ENCODE measurements at regions not wholly inside any gene's neighbourhood (a gene's known extent, or its start where the extent isn't known, plus 50 kb on each side); places are given as distances from the start of the nearest gene placed in this dataset.

DNA sequence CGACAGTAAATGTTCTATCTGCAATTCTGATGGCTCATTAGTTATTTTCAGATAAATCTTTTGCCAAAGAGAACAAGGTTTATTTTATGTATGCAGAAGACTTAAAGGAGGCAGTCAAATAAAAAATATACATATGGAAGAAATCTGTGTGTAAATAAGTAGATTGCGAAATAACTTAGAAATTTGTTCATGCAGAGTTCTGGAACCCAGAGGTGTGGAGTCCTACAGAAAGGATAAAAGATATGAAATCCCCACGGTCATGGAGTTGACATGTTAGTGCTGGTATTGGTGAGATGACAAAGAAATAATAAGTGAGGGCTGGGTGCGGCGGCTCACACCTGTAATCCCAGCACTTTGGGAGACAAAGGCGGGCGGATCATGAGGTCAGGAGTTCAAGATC, 111.2 kb upstream of the CFAP20DC start (continued):
- no peak for TF ChIP-seq REST (IDR thresholded peaks at IDR 0.05; ENCODE audit: unreplicated experiment)
- no peak for TF ChIP-seq ETS1 (IDR thresholded peaks at IDR 0.05)
- no peak for TF ChIP-seq CTCF (conservative IDR thresholded peaks at IDR 0.05; ENCODE audit: low read depth in 2 of 2)
- TF ChIP-seq POLR2AphosphoS5 (IDR thresholded peaks at IDR 0.05; ENCODE audit: low read depth), result no peak

GRCh38 chr3:59160133-59160746, 110.4 kb upstream of the CFAP20DC start:
- no peaks in the 10 kb centered on the region for H3K36me3 Mint-ChIP-seq (ENCODE audit: low read depth)
- no peak overlapping the region for H2AFZ ChIP-seq
- DNase-seq (ENCODE audit: low spot score) (no peak), ATAC-seq (no peak)
- H3K9me3 Mint-ChIP-seq, result no peaks in the 10 kb centered on the region
- H3K79me2 ChIP-seq (replicated peaks; ENCODE audit: insufficient read depth), result no peaks in the 10 kb centered on the region
- H3K27me3 ChIP-seq (ENCODE audit: insufficient read depth), result no peaks in the 10 kb centered on the region
- peaks cover 1% of the 10 kb centered on the region for H3K27me3 Mint-ChIP-seq (ENCODE audit: insufficient read depth, low read depth, poor library complexity)
- H3K4me3 Mint-ChIP-seq, result no peak overlapping the region
- H3K4me2 ChIP-seq, result no peak overlapping the region
- H3K27ac Mint-ChIP-seq, result no peak overlapping the region
- no peaks in the 10 kb centered on the region for H4K20me1 ChIP-seq (replicated peaks; ENCODE audit: insufficient read depth)
- H3K36me3 ChIP-seq (ENCODE audit: insufficient read depth), result no peaks in the 10 kb centered on the region
- H3K4me3 ChIP-seq, result no peak overlapping the region
- H3K9me2 ChIP-seq (ENCODE audit: insufficient read depth), result no peaks in the 10 kb centered on the region
- H3K27ac ChIP-seq (ENCODE audit: low read depth), result no peak overlapping the region
- peaks cover 4% of the 10 kb centered on the region; the same call in 1 of the 2 replicates for H3K4me1 ChIP-seq (ENCODE audit: insufficient read depth)
- H3K4me1 Mint-ChIP-seq, result peaks cover under 1% of the 10 kb centered on the region; the same call in 2 of the 3 replicates
- no peaks in the 10 kb centered on the region for H3F3A ChIP-seq (replicated peaks; ENCODE audit: low read depth)
- TF ChIP-seq, protein P1, sequence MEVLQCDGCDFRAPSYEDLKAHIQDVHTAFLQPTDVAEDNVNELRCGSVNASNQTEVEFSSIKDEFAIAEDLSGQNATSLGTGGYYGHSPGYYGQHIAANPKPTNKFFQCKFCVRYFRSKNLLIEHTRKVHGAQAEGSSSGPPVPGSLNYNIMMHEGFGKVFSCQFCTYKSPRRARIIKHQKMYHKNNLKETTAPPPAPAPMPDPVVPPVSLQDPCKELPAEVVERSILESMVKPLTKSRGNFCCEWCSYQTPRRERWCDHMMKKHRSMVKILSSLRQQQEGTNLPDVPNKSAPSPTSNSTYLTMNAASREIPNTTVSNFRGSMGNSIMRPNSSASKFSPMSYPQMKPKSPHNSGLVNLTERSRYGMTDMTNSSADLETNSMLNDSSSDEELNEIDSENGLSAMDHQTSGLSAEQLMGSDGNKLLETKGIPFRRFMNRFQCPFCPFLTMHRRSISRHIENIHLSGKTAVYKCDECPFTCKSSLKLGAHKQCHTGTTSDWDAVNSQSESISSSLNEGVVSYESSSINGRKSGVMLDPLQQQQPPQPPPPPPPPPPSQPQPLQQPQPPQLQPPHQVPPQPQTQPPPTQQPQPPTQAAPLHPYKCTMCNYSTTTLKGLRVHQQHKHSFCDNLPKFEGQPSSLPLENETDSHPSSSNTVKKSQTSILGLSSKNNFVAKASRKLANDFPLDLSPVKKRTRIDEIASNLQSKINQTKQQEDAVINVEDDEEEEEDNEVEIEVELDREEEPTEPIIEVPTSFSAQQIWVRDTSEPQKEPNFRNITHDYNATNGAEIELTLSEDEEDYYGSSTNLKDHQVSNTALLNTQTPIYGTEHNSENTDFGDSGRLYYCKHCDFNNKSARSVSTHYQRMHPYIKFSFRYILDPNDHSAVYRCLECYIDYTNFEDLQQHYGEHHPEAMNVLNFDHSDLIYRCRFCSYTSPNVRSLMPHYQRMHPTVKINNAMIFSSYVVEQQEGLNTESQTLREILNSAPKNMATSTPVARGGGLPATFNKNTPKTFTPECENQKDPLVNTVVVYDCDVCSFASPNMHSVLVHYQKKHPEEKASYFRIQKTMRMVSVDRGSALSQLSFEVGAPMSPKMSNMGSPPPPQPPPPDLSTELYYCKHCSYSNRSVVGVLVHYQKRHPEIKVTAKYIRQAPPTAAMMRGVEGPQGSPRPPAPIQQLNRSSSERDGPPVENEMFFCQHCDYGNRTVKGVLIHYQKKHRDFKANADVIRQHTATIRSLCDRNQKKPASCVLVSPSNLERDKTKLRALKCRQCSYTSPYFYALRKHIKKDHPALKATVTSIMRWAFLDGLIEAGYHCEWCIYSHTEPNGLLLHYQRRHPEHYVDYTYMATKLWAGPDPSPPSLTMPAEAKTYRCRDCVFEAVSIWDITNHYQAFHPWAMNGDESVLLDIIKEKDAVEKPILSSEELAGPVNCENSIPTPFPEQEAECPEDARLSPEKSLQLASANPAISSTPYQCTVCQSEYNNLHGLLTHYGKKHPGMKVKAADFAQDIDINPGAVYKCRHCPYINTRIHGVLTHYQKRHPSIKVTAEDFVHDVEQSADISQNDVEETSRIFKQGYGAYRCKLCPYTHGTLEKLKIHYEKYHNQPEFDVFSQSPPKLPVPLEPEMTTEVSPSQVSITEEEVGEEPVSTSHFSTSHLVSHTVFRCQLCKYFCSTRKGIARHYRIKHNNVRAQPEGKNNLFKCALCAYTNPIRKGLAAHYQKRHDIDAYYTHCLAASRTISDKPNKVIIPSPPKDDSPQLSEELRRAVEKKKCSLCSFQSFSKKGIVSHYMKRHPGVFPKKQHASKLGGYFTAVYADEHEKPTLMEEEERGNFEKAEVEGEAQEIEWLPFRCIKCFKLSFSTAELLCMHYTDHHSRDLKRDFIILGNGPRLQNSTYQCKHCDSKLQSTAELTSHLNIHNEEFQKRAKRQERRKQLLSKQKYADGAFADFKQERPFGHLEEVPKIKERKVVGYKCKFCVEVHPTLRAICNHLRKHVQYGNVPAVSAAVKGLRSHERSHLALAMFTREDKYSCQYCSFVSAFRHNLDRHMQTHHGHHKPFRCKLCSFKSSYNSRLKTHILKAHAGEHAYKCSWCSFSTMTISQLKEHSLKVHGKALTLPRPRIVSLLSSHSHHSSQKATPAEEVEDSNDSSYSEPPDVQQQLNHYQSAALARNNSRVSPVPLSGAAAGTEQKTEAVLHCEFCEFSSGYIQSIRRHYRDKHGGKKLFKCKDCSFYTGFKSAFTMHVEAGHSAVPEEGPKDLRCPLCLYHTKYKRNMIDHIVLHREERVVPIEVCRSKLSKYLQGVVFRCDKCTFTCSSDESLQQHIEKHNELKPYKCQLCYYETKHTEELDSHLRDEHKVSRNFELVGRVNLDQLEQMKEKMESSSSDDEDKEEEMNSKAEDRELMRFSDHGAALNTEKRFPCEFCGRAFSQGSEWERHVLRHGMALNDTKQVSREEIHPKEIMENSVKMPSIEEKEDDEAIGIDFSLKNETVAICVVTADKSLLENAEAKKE (CRISPR knock-in tag; IDR thresholded peaks at IDR 0.05), result no peak
- TF ChIP-seq EZH2 (IDR thresholded peaks at IDR 0.05; ENCODE audit: low read depth, unreplicated experiment) (no peak), CTCF (conservative IDR thresholded peaks at IDR 0.05; ENCODE audit: low read depth in 2 of 2) (no peak), EZH2phosphoT487 (IDR thresholded peaks at IDR 0.05; ENCODE audit: unreplicated experiment) (no peak), NANOG (IDR thresholded peaks at IDR 0.05; ENCODE audit: borderline replicate concordance) (no peak), JUNB (IDR thresholded peaks at IDR 0.05; ENCODE audit: unreplicated experiment) (no peak)
